Ectodermal cell (in vitro differentiated cells): ENCODE measurements at regions not wholly inside any gene's neighbourhood (a gene's known extent, or its start where the extent isn't known, plus 50 kb on each side); places are given as distances from the start of the nearest gene placed in this dataset.

Experiments used
- H3K27ac ChIP-seq: 2 replicates; pipeline ENCODE4 v1.7.0; 2013; ENCODE audit warnings: mild to moderate bottlenecking, low read depth, low read length; ENCODE audit not compliant: insufficient read depth, poor library complexity, severe bottlenecking
- H3K27me3 ChIP-seq: 2 replicates; pipeline ENCODE4 v1.7.0; 2013; ENCODE audit warnings: mild to moderate bottlenecking, low read length; ENCODE audit not compliant: insufficient read depth, control insufficient read depth, poor library complexity, severe bottlenecking
- H3K36me3 ChIP-seq: one replicate; pipeline ENCODE4 v1.7.0; 2013; ENCODE audit warnings: low read length; ENCODE audit not compliant: control insufficient read depth, insufficient read depth
- H3K4me1 ChIP-seq: one replicate; pipeline ENCODE4 v1.7.0; 2013; ENCODE audit warnings: low read length; ENCODE audit not compliant: control insufficient read depth, insufficient read depth
- H3K4me3 ChIP-seq: 2 replicates; pipeline ENCODE4 v1.7.0; 2013; ENCODE audit warnings: low read depth, low read length, control low read depth; ENCODE audit not compliant: insufficient read depth
- H3K9me3 ChIP-seq: 2 replicates; pipeline ENCODE4 v1.7.0; 2013; ENCODE audit warnings: mild to moderate bottlenecking, low read length, moderate library complexity; ENCODE audit not compliant: control insufficient read depth
- WGBS, 2 experiments: methylation state at CpG; one replicate each; pipeline ENCODE4 v1.1.7; 2013; ENCODE audit warnings: missing lambda C conversion rate in 2 of 2; 5-methylcytosine and 5-hydroxymethylcytosine counted together

GRCh38 chr18:78090584-78090983 lies 840.9 kb downstream of the GALR1 start:
- H3K4me3 ChIP-seq: no peak overlapping the region
- no peaks in the 10 kb centered on the region for H3K36me3 ChIP-seq
- H3K27ac ChIP-seq: no peak overlapping the region
- no peaks in the 10 kb centered on the region for H3K27me3 ChIP-seq
- WGBS, 2 experiments: 96 to 98% methylated on average over 11 of the region's 11 CpGs
- no peaks in the 10 kb centered on the region for H3K4me1 ChIP-seq
- H3K9me3 ChIP-seq: no peaks in the 10 kb centered on the region

DNA sequence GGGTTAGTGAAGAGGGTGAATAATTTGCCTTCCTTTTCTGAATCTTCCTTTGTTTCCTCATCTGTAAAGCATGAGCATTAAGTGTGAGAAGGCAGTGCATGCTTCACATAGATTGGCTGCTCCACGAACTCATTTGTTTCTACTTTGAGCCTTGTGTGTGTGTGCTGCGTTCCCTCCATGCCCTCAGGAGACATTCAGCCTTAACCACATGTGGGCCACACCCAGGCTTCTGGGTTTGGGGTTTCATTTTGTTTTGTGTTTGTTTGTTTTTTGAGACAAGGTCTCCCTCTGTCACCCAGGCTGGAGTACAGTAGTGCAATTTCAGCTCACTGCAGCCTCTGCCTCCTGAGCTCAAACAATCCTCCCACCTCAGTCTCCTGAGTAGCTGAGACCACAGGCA lies 843.3 kb downstream of the GALR1 start:
- WGBS, 2 experiments: 94 to 96% methylated on average over 2 of the region's 2 CpGs
- H3K27ac ChIP-seq: no peak overlapping the region

DNA sequence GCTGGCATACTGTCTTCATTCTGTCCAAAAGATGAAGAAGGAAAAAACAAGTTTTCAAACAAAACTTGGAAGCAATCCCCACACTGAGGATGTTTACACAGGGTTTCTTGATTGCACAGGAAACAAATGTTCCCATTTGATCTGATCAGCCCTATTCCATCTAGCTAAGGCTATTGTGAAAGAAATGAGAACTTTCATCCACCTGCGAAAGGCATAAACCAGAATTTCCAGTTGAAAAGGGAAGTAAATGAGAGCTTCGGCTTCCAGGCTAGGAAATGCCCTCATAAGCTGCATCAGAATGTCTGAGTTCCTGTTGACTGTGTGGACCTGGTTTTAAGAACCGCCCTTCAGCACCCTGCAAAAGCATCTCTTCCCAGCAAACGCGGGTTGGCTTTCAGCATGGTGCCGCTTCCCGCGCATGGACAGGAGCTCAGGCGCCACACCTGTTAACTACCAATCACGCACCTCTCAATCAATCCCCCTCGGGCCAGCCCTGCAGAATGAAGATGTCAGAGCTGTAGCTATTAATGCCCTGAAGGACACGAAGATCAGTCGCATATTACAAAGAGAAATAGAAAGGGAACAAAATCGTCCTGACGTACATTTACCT lies 850.4 kb downstream of the GALR1 start:
- H3K9me3 ChIP-seq: no peaks in the 10 kb centered on the region
- no peak overlapping the region for H3K4me3 ChIP-seq
- WGBS, 2 experiments: 92 to 97% methylated on average over 15 of the region's 15 CpGs
- H3K4me1 ChIP-seq: no peaks in the 10 kb centered on the region
- no peak overlapping the region for H3K27ac ChIP-seq
- H3K27me3 ChIP-seq: no peaks in the 10 kb centered on the region
- H3K36me3 ChIP-seq: no peaks in the 10 kb centered on the region

More for the DNA sequence above, 843.3 kb downstream of the GALR1 start:
- Histone ChIP-seq H3K4me1 (no peaks in the 10 kb centered on the region), H3K27me3 (no peaks in the 10 kb centered on the region), H3K4me3 (no peak overlapping the region), H3K36me3 (no peaks in the 10 kb centered on the region), H3K9me3 (no peaks in the 10 kb centered on the region)

- Histone ChIP-seq H3K27ac (no peak overlapping the region), H3K36me3 (no peaks in the 10 kb centered on the region), H3K9me3 (no peaks in the 10 kb centered on the region), H3K4me3 (no peak overlapping the region), H3K4me1 (no peaks in the 10 kb centered on the region), H3K27me3 (no peaks in the 10 kb centered on the region)
- 90% methylated on average over 9 of the region's 9 CpGs for WGBS, 2 experiments
Measured at GRCh38 chr18:78101091-78101490, 851.4 kb downstream of the GALR1 start.

- no peaks in the 10 kb centered on the region for H3K36me3 ChIP-seq
- H3K9me3 ChIP-seq: no peaks in the 10 kb centered on the region
- H3K27ac ChIP-seq: no peak overlapping the region
- H3K4me3 ChIP-seq: no peak overlapping the region
- 90 to 93% methylated on average over 8 of the region's 8 CpGs for WGBS, 2 experiments
- no peaks in the 10 kb centered on the region for H3K27me3 ChIP-seq
- no peaks in the 10 kb centered on the region for H3K4me1 ChIP-seq
Measured at GRCh38 chr18:78102135-78102534, 852.5 kb downstream of the GALR1 start.

GRCh38 chr18:78105611-78106010 lies 856.0 kb downstream of the GALR1 start:
- Histone ChIP-seq H3K9me3 (no peaks in the 10 kb centered on the region), H3K27ac (no peak overlapping the region), H3K4me1 (no peaks in the 10 kb centered on the region), H3K4me3 (no peak overlapping the region), H3K27me3 (no peaks in the 10 kb centered on the region), H3K36me3 (no peaks in the 10 kb centered on the region)
- WGBS, 2 experiments: 91 to 92% methylated on average over 5 of the region's 5 CpGs

DNA sequence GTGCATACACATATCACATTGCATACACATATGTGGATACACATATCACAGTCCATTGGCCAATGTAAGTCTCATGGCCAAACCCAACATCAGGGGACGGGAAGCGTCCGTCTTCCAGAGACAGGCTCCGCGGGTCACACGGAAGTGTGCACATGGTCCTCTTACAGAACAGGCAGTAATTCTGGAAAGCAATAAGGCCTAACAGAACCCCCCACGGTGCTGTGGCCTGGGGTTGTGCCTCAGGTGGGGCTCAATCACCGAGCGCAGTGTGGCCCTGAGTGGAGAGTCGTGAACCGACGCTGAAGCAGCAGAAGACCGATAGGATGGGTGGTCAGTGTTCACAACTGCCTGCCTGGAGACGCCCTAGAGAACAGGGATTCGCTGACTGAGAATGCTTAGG lies 857.3 kb downstream of the GALR1 start:
- Histone ChIP-seq H3K4me1 (no peaks in the 10 kb centered on the region), H3K27me3 (no peaks in the 10 kb centered on the region), H3K4me3 (no peak overlapping the region), H3K9me3 (no peaks in the 10 kb centered on the region), H3K36me3 (no peaks in the 10 kb centered on the region), H3K27ac (no peak overlapping the region)
- 94 to 97% methylated on average over 15 of the region's 15 CpGs for WGBS, 2 experiments

DNA sequence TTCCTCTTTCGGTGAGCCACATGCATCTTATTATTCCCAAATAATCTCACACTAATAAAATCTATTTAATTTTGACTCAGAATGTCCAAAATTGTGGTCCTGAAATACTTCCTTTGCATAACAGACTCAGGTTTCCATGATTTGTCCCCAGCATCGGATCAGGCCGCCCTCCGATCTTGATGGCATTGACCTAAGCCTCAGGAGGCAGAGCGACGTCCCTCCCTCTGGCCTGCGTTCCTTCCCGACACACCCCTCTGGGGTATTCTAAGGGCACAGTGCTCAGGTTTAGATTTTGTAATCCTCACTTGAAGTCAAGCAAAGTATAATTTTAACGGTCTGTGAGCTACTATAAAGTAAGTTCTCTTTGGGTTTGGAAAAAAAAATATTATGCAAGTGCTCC lies 857.7 kb downstream of the GALR1 start:
- Histone ChIP-seq H3K36me3 (no peaks in the 10 kb centered on the region), H3K27ac (no peak overlapping the region), H3K9me3 (no peaks in the 10 kb centered on the region), H3K27me3 (no peaks in the 10 kb centered on the region), H3K4me3 (no peak overlapping the region), H3K4me1 (no peaks in the 10 kb centered on the region)
- 88% methylated on average over 9 of the region's 9 CpGs for WGBS, 2 experiments

DNA sequence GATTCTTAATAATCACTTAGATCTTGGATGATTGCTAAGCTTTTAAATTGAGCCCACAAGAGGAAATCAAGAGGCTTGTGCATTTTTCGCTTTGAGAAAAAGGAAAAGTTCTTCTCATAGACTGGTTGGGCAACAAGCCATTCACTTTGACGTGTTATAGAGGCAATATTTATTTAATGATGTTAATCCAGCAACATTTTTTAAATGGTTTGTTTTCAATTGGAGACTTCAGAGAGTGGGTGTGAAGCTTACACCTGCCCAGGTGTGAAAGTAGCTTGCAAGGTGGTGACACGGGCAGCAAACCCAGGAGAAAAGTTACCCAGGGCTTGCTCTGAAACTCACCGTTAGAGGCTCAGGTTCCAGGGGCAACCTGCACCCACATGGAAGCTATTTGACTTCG lies 858.9 kb downstream of the GALR1 start:
- 93 to 96% methylated on average over 4 to 5 of the region's 5 CpGs for WGBS, 2 experiments
- no peaks in the 10 kb centered on the region for H3K4me1 ChIP-seq
- no peak overlapping the region for H3K4me3 ChIP-seq
- no peak overlapping the region for H3K27ac ChIP-seq
- no peaks in the 10 kb centered on the region for H3K9me3 ChIP-seq
- H3K36me3 ChIP-seq: no peaks in the 10 kb centered on the region
- H3K27me3 ChIP-seq: no peaks in the 10 kb centered on the region

DNA sequence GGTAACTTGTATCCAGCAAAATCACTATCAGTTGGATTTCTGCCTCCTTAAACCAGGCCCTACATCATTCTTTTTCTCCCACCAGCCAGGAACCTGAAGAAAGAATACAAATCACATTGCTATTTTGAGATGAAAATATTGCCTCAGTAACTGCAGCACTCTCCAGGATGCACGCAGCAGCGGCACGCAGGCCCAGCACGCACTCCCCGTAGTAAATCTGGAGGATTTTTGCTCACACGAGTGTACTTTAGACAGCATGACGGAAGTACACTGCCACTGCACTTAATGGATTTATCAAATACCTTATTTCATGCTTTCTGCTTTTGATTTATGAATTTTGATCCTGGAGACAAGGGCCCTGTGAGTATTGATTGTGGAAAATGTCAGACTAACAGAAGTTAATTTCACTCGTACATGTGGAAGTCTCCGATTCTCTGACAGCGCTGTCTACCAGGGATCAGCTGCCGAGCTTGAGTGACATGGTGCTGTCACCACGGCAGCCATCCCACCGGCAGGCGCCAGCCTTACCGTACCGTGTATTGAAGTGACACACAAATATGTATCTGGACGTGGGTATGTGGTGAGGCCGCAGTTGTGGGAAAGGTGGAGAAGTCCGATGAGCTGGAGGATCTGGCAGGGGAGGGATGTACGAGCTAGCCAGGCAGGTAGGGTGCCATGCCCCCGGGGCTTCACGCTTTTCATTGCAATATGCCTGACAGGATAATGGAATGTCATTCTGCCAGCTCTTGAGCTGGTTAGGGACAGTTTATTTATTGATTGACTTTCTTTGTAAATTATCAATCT lies 863.7 kb downstream of the GALR1 start:
- H3K27ac ChIP-seq: no peak overlapping the region
- H3K4me3 ChIP-seq: no peak overlapping the region
- no peaks in the 10 kb centered on the region for H3K9me3 ChIP-seq
- 95 to 96% methylated on average over 22 of the region's 22 CpGs for whole genome bisulfite sequencing, 2 experiments
- no peaks in the 10 kb centered on the region for H3K27me3 ChIP-seq
- no peaks in the 10 kb centered on the region for H3K4me1 ChIP-seq
- no peaks in the 10 kb centered on the region for H3K36me3 ChIP-seq
